GM12865 (cell line): ENCODE measurements at regions not wholly inside any gene's neighbourhood (a gene's known extent, or its start where the extent isn't known, plus 50 kb on each side); places are given as distances from the start of the nearest gene placed in this dataset.

ENCODE experiments used
- DNase-seq: peaks from one replicate; pipeline ENCODE4 v3.0.0; 2010; ENCODE audit warnings: low read depth
- H3K4me3 ChIP-seq: 2 replicates; pipeline ENCODE4 v1.5.1; 2011; ENCODE audit warnings: mild to moderate bottlenecking, low read depth, low read length, control low read depth
- CTCF ChIP-seq: IDR thresholded peaks from 2 replicates; pipeline ENCODE4 v1.5.1; 2011; ENCODE audit warnings: low read length, control low read depth, low read depth, inconsistent platforms; ENCODE audit not compliant: insufficient read depth; ENCODE audit errors: missing control alignments

GRCh38 chr6:91566467-91566866 lies 979.6 kb upstream of the MAP3K7 start:
- TF ChIP-seq CTCF: no peak
- no peak for DNase-seq
- no peak overlapping the region for H3K4me3 ChIP-seq

- no peak for TF ChIP-seq CTCF
- H3K4me3 ChIP-seq: no peak overlapping the region
- DNase-seq: no peak
Measured at GRCh38 chr6:91565207-91565606, 978.3 kb upstream of the MAP3K7 start.

- no peak overlapping the region for H3K4me3 ChIP-seq
- TF ChIP-seq CTCF: no peak
- DNase-seq: no peak
Measured at GRCh38 chr6:91562955-91563354, 976.1 kb upstream of the MAP3K7 start.

GRCh38 chr6:91560409-91560808 lies 973.5 kb upstream of the MAP3K7 start:
- DNase-seq: no peak
- no peak overlapping the region for H3K4me3 ChIP-seq
- no peak for TF ChIP-seq CTCF

GRCh38 chr6:91540902-91541301 lies 954.0 kb upstream of the MAP3K7 start:
- no peak for DNase-seq
- H3K4me3 ChIP-seq: no peak overlapping the region
- no peak for TF ChIP-seq CTCF

GRCh38 chr6:91539456-91539855 lies 952.6 kb upstream of the MAP3K7 start:
- TF ChIP-seq CTCF: no peak
- no peak overlapping the region for H3K4me3 ChIP-seq
- no peak for DNase-seq

- no peak for DNase-seq
- H3K4me3 ChIP-seq: no peak overlapping the region
- TF ChIP-seq CTCF: no peak
Measured at GRCh38 chr6:91538622-91539021, 951.8 kb upstream of the MAP3K7 start.
